Heart left ventricle (tissue), 16 donors: ENCODE measurements at regions not wholly inside any gene's neighbourhood (a gene's known extent, or its start where the extent isn't known, plus 50 kb on each side); places are given as distances from the start of the nearest gene placed in this dataset.

Experiments used
- ATAC-seq, 4 donors: fragments of 200-7000 bp; cut with Tn5 transposase; one replicate each; pipeline ENCODE4 v1.9.1; 2020 to 2022; ENCODE audit warnings: moderate library complexity in 4 of 4, mild to moderate bottlenecking in 3 of 4, moderate number of reproducible peaks in 1 of 4
- DNase-seq, 5 donors: peaks; one replicate each; pipeline ENCODE4 v3.0.0-alpha.2; 2020
- H3K27ac ChIP-seq, 12 donors: fragments of 200-600 bp; sonication (generic) in 4 of 12; one replicate each; pipeline versions ENCODE4 v1.5.0 to v1.8.0; 2016 to 2022; ENCODE audit warnings: mild to moderate bottlenecking in 2 of 12
- H3K27me3 ChIP-seq, 9 donors: fragments of 200-600 bp; sonication (generic) in 2 of 9; one replicate each; pipeline versions ENCODE4 v1.5.1 to v1.8.0; 2016 to 2022; ENCODE audit warnings: mild to moderate bottlenecking in 3 of 9
- H3K36me3 ChIP-seq, 9 donors: fragments of 200-600 bp; sonication (generic) in 2 of 9; one replicate each; pipeline versions ENCODE4 v1.5.0 to v1.8.0; 2018 to 2022; ENCODE audit warnings: mild to moderate bottlenecking in 2 of 9
- H3K4me1 ChIP-seq, 12 donors: fragments of 200-600 bp; sonication (generic) in 4 of 12; one replicate each; pipeline versions ENCODE4 v1.5.0 to v1.8.0; 2016 to 2022; ENCODE audit warnings: mild to moderate bottlenecking in 3 of 12
- H3K4me3 ChIP-seq, 12 donors: fragments of 200-600 bp; sonication (generic) in 4 of 12; one replicate each; pipeline versions ENCODE4 v1.5.0 to v1.8.0; 2017 to 2022; ENCODE audit warnings: mild to moderate bottlenecking in 9 of 12, moderate library complexity in 4 of 12
- H3K9me3 ChIP-seq, 12 donors: fragments of 200-600 bp; sonication (generic) in 4 of 12; one replicate each; pipeline versions ENCODE4 v1.5.0 to v1.8.0; 2016 to 2022; ENCODE audit warnings: mild to moderate bottlenecking in 1 of 12
- POLR2A ChIP-seq, 2 donors: fragments of 450-650 bp; IDR thresholded peaks; one replicate each; pipeline ENCODE4 v1.6.1; 2017; ENCODE audit warnings: antibody characterized with exemption in 2 of 2, mild to moderate bottlenecking in 2 of 2, moderate library complexity in 2 of 2
- WGBS, 4 donors: extraction: QIAGEN DNeasy Blood & Tissue Kit in 2 of 4; methylation state at CpG; one replicate each; pipeline versions ENCODE4 v1.1.5 to v1.1.7; 2013 to 2018; 5-methylcytosine and 5-hydroxymethylcytosine counted together
- intact Hi-C, 10 donors: fragments of 100-400 bp; cut with DNase I; formaldehyde crosslinking; loops; one replicate each; pipeline versions ENCODE4 v1.11.1 to v1.14.2; 2022
- TF ChIP-seq, protein P1 (sequence below), 12 donors: fragments of 200-600 bp; sonication (generic) in 4 of 12; IDR thresholded peaks; one replicate each; pipeline versions ENCODE4 v1.5.0 to v1.8.0; 2018 to 2022; ENCODE audit warnings: antibody characterized with exemption in 12 of 12, mild to moderate bottlenecking in 5 of 12
- donor health status: ischemic (EF 13 %, LVEDD 7.1; RV severe dilation, severe dysfunction).
- donor health status: healthy with polysubstance abuse.
- donor health status: DM: no; HTN: yes; CAD: no.
- donor health status: DM: no; HTN: no; CAD: no.
- donor health status: ischemic (EF 25% LVEDD 6.9; RV normal size, moderate dysfunction).
- donor health status: ischemic (EF 25% LVEDD 5.7; RV mildly dilated, moderate dysfunction).
- donor health status: healthy.
- donor health status: DM: yes; HTN: yes; CAD: no.
- donor health status: ischemic (EF 35%, LVEDD 5.7; RV mildly dilated, moderate dysfunction).
- donor health status: nonischemic (EF 11% LVEDD 7.7; RV severe dilation, severe dysfunction).
- donor health status: DM: yes; HTN: yes; CAD: no.
- donor health status: PGD.
- donor health status: ischemic (EF 29% LVEDD 5.4; RV normal size, mild dysfunction).
- donor health status: nonischemic (EF 23%, LVEDD 6.1; RV moderate dilation, normal function).

DNA sequence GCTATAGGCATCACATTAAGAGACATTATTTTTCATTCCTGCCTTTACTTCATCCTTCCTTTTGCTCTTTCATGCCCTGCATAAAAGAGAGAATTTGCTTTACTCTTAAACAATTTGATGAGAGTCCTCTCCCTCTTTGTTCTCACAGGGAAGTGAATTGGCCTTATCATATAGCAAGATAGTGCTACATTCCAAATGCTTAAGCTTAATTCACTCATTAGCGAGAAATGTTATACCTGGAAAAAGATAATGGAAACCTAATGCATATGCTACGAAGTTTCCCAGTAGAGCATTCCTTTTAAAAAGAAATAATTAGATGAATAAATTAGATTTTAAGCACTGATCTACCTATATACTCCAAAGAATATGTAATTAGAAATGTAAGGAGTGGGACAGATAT lies 798.8 kb downstream of the C12orf50 start:
- intact Hi-C loops, result no loop called here

DNA sequence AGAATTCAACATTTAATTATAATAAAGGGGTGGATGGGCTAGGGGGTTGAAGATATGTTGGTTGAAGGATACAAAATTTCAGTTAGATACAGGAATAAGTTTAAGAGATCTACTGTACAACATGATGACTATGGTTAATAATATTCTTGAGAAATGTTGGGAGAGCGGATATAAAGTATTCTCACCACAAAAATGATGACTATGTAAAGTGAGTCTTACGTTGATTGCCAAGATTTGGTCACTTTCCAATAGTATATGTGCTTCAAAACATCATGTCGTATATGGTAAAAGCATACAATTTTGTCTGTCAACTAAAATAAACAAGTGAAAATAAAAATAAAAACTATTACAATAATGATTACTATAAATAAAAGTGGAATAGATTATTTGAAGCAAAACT lies 802.0 kb downstream of the C12orf50 start:
- TF ChIP-seq, protein P1, sequence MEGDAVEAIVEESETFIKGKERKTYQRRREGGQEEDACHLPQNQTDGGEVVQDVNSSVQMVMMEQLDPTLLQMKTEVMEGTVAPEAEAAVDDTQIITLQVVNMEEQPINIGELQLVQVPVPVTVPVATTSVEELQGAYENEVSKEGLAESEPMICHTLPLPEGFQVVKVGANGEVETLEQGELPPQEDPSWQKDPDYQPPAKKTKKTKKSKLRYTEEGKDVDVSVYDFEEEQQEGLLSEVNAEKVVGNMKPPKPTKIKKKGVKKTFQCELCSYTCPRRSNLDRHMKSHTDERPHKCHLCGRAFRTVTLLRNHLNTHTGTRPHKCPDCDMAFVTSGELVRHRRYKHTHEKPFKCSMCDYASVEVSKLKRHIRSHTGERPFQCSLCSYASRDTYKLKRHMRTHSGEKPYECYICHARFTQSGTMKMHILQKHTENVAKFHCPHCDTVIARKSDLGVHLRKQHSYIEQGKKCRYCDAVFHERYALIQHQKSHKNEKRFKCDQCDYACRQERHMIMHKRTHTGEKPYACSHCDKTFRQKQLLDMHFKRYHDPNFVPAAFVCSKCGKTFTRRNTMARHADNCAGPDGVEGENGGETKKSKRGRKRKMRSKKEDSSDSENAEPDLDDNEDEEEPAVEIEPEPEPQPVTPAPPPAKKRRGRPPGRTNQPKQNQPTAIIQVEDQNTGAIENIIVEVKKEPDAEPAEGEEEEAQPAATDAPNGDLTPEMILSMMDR (IDR thresholded peaks at IDR 0.05), result no peak
- TF ChIP-seq POLR2A (IDR thresholded peaks at IDR 0.05), result no peak
- Histone ChIP-seq H3K9me3 (no peaks in the 10 kb centered on the region), H3K27me3 (no peaks in the 10 kb centered on the region), H3K4me3 (no peak overlapping the region), H3K4me1 (no peaks in the 10 kb centered on the region), H3K27ac (no peak overlapping the region), H3K36me3 (no peaks in the 10 kb centered on the region)
- WGBS, 4 donors, result 74 to 81% (median 78%) methylated on average over 3 of the region's 3 CpGs
- no peak for DNase-seq
- intact Hi-C loops, result no loop called here
- no peak for ATAC-seq

More for the DNA sequence above, 798.8 kb downstream of the C12orf50 start:
- Histone ChIP-seq H3K4me1 (no peaks in the 10 kb centered on the region), H3K4me3 (no peak overlapping the region), H3K27ac (no peak overlapping the region), H3K9me3 (no peaks in the 10 kb centered on the region), H3K27me3 (no peaks in the 10 kb centered on the region), H3K36me3 (no peaks in the 10 kb centered on the region)
- WGBS, 4 donors, result 68 to 86% (median 81%) methylated on average over 2 of the region's 2 CpGs
- TF ChIP-seq, protein P1 (IDR thresholded peaks at IDR 0.05), result no peak
- no peak for TF ChIP-seq POLR2A (IDR thresholded peaks at IDR 0.05)
- DNase-seq (no peak), ATAC-seq (no peak)

DNA sequence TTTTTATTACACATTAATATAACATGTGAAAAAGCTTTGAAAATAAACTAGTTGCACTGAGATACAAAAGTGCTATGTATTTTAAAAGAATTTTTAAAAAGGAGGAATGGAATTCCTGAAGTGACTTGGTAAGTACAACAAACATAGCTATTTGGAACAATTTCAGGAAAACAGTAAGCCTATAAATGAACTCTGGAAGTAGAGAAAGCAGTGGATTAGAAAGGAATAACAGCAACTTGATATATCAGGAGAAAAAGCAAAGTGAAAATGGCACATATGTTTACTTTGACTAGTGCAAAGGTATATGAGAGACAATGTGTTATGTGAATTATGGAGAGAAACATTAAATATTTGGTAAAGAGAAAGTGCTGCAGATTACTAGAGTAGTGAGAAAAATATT lies 811.7 kb downstream of the C12orf50 start:
- DNase-seq, result no peak
- Histone ChIP-seq H3K27me3 (no peaks in the 10 kb centered on the region), H3K4me3 (no peak overlapping the region), H3K9me3 (no peaks in the 10 kb centered on the region), H3K27ac (no peak overlapping the region), H3K36me3 (no peaks in the 10 kb centered on the region), H3K4me1 (peaks cover 0 to 8% (median 0%) of the 10 kb centered on the region in 12 donors)
- TF ChIP-seq, protein P1 (IDR thresholded peaks at IDR 0.05), result no peak
- TF ChIP-seq POLR2A (IDR thresholded peaks at IDR 0.05), result no peak
- ATAC-seq, result no peak
- intact Hi-C loops, result no loop called here

DNA sequence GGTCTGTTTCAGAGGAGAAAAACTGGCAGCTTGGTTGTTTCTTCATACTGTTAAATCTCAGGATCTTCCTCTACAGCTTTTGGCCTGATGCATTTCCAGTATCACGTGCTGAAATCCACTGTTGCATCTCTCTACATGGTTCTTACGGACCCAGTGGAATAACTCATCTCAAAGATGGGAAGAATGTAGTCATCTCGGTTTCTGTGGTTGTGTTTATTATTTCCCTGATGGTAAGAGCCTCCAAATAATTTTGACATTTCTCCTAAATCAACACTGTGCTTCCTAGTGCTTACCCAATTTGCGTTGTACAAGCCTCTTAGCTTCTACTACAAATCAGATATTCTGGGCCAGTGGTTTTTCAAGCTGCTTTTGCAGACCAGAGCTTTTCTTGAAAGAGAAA lies 812.8 kb downstream of the C12orf50 start:
- no peak for DNase-seq
- H3K27me3 ChIP-seq, result no peaks in the 10 kb centered on the region
- intact Hi-C loops, result no loop called here
- no peak overlapping the region for H3K27ac ChIP-seq
- no peaks in the 10 kb centered on the region for H3K9me3 ChIP-seq
- 52 to 66% (median 60%) methylated on average over 4 of the region's 4 CpGs for WGBS, 4 donors
- H3K4me3 ChIP-seq, result no peak overlapping the region
- peak in 3 of 4 donors; percentile 24 to 37 (median 33) for ATAC-seq
- TF ChIP-seq, protein P1 (IDR thresholded peaks at IDR 0.05), result no peak
- peaks cover 0 to 8% (median 0%) of the 10 kb centered on the region in 12 donors for H3K4me1 ChIP-seq
- H3K36me3 ChIP-seq, result no peaks in the 10 kb centered on the region
